Activated CD8-positive, alpha-beta memory T cell treated with anti-CD3 and anti-CD28 coated beads for 36 hours (primary cell): ENCODE measurements at regions not wholly inside any gene's neighbourhood (a gene's known extent, or its start where the extent isn't known, plus 50 kb on each side); places are given as distances from the start of the nearest gene placed in this dataset.
"Not testable (repeated sequence)": the region's sequence is repeated elsewhere in the genome, so short reads cannot be mapped to it uniquely, and the experiment has no call there.

ENCODE experiments used
- CTCF ChIA-PET: fragments of 350-600 bp; sonication (Branson Sonifier 250); formaldehyde crosslinking; loops from one replicate; lab custom pipeline; 2021; ENCODE audit warnings: antibody characterized with exemption; lab: Charles Lee
- POLR2A ChIA-PET: fragments of 350-600 bp; sonication (Branson Sonifier 250); formaldehyde crosslinking; loops from one replicate; lab custom pipeline; 2021; ENCODE audit warnings: antibody characterized with exemption; lab: Charles Lee

DNA sequence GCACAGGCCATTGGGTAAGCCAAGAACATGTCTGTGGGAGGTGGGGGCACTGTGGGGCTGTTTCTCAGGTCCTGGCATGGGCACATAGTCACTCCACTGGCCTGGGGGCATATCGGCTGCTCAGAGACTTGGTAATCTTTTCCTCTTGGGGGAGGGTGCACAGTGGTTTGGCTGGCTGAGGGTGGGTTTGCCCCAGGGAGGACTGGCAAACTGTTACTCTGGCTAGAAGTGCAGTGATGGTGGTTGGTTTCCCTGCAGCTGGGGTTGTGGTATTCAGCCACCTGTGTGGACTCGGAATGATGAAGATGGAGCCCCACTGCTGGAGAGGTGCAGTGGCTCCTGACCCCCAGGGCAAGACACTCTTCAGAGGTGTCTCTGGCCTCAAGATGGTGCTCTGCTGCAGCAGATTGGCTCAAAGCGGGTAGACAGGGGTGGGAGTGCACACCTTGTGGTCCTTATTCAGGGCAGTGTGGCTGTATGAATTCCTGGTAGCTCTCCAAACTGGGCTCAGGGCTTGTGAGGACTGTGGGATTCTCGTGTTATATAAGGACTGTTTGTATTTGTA, 74.1 kb upstream of the DDHD1 start:
- POLR2A ChIA-PET = no interaction called here
- CTCF ChIA-PET = no interaction called here

DNA sequence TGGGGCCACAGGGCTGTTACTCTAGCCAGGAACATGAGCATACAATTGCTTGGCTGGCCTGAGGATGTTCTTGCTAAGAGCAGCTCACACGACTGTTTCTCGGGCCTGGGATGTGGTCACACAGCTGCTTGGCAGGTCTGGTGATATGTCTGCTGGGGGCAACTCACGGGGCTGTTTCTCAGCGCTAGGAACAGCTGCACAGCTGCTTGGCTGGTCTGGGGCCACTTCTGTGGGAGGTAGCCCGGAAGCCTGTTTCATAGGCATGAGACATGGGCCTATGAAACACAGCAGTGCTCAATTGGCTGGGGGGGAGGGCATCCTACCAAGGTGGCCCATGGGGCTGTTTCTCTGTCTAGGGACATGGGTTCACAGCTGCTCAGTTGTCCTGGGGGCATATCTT, 73.4 kb upstream of the DDHD1 start:
- ChIA-PET CTCF (no interaction called here), POLR2A (no interaction called here)

DNA sequence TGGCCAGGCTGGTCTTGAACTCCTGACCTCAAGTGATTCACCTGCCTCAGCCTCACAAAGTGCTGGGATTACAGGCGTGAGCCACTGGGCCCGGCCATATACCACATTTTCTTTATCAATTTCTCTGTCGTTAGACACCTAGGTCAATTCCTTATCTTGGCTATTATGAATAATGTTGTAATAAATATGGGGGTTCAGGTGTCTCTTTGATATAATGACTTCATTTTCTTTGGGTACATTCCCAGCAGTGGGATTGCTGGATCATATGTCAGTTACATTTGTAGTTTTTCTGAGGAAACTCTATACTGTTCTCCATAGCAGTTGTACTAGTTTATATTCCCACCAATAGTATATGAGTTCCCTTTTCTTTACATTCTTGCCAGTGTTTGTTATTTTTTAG, 67.8 kb upstream of the DDHD1 start:
- ChIA-PET POLR2A (no interaction called here), CTCF (no interaction called here)

DNA sequence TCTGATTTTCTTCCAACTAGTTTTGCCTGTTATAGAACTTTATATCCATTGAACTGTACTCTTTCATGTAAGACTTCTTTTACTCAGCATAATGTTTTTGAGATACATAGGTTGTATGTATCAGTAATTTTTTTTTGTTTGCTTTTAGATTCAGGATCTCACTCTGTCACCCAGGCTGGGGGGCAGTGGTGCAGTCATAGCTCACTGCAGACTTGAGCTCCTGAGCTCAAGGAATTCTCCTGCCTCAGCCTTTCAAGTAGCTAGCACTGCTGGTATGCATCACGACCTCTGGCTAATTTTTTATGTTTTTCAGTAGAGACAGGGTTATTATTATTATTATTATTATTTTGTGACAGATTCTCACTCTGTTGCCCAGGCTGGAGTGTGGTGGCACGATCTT, 65.0 kb upstream of the DDHD1 start:
- ChIA-PET CTCF (interaction anchor here (0.5 to 1.5 kb wide), 3 partner anchors 32 to 79 kb away, joined by 4 to 5 read pairs (median 4); no protein-coding TSS in a partner anchor), POLR2A (interaction anchor here (0.6 to 1.8 kb wide), 4 partner anchors 16 to 340 kb away, joined by 3 to 10 read pairs (median 5); partner anchors contain the start of gene DDHD1)

GRCh38 chr14:53217316-53217994, 64.3 kb upstream of the DDHD1 start:
- ChIA-PET POLR2A (interaction anchor here (0.6 to 1.8 kb wide), 4 partner anchors 15 to 340 kb away, joined by 3 to 10 read pairs (median 5); partner anchors contain the start of gene DDHD1), CTCF (interaction anchor here (0.5 to 1.5 kb wide), 5 partner anchors 27 to 135 kb away, joined by 3 to 5 read pairs (median 4); no protein-coding TSS in a partner anchor)

- ChIA-PET CTCF (interaction anchor here (0.6 to 1.5 kb wide), 2 partner anchors 27 to 30 kb away, joined by 3 to 5 read pairs; no protein-coding TSS in a partner anchor), POLR2A (interaction anchor here (1.6 to 1.8 kb wide), 2 partner anchors 26 to 64 kb away, joined by 6 to 10 read pairs; partner anchors contain the start of gene DDHD1)
These were observed 63.8 kb upstream of the DDHD1 start for GRCh38 chr14:53216955-53217315.

- POLR2A ChIA-PET = interaction anchor here (1.6 to 1.8 kb wide), 2 partner anchors 25 to 64 kb away, joined by 6 to 10 read pairs; partner anchors contain the start of gene DDHD1
- CTCF ChIA-PET = not testable (repeated sequence)
These were observed 63.4 kb upstream of the DDHD1 start for GRCh38 chr14:53216478-53216877.

DNA sequence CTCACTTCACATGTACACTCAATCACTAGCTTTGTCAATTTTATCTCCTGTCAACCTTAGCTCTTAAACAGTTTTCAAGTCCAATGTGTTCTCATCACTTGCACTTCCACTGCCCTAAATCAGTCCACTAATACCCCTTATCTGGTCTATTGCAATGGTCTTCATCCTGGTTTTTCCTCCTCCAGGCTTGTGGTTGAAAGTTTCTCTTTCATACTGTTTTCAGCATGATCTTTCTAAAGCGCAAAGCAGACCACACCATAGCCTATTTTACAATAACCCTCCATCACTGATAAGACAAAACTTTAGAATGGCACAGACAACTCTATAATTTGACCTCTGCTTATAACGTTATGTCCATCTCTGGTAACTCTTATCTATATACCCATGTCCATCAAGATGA, 62.0 kb upstream of the DDHD1 start:
- ChIA-PET CTCF (no interaction called here), POLR2A (no interaction called here)

DNA sequence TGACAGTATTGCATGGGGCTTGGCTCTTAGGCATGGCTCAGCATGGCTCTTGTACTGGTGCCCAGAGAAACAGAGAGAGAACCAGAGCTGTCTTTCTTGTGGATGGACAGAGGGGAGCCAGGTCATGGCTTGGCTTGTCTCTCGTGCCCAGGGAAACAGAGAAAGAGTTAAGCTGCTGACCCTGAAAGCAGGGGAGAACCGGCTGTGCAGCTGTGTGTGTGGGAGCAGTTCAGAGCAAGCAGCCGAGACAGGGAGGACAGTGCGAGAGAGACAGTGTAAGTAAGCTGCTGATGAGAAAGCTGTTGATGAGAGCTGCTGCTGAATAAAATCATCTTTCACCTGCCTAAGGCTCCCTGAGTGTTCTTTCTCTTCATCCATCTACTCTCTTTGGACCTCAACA, 61.3 kb upstream of the DDHD1 start:
- POLR2A ChIA-PET = no interaction called here
- CTCF ChIA-PET = no interaction called here

DNA sequence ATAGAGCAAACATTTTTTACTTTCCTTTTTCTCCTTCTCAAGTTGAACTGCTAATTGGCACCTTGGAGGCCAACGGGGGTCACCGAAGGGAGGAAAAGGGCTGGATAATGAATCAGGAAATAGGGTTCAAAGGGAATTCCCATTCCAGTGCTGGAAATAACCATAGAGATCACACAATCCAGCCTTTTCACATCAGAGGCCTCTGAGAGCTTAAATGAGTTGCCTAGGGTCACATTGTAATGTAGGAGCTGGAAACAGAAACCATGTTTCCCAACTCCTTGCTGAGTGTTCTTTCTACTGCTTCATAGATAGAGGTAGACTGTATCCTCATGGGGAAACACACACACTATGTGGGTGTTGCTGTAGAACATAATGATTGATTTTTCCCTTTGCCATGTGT, 60.6 kb upstream of the DDHD1 start:
- ChIA-PET POLR2A (no interaction called here), CTCF (no interaction called here)

- ChIA-PET POLR2A (no interaction called here), CTCF (no interaction called here)
These were observed 56.2 kb upstream of the DDHD1 start for GRCh38 chr14:53209370-53209769.
